Stimulated activated naive CD8-positive, alpha-beta T cell treated with anti-CD3 and anti-CD28 coated beads, Interleukin-15, amount 100 ng/mL, for 72 hours (primary cell): ENCODE measurements at regions not wholly inside any gene's neighbourhood (a gene's known extent, or its start where the extent isn't known, plus 50 kb on each side); places are given as distances from the start of the nearest gene placed in this dataset.
"Not testable (repeated sequence)": the region's sequence is repeated elsewhere in the genome, so short reads cannot be mapped to it uniquely, and the experiment has no call there.

ENCODE experiments used
- ATAC-seq: fragments of 150-1000 bp; cut with Tn5 transposase; 2 replicates; pipeline ENCODE4 v1.10.0; 2021; ENCODE audit warnings: mild to moderate bottlenecking, moderate library complexity
- DNase-seq, 2 donors: peaks; one replicate each; pipeline ENCODE4 v3.0.0; 2021 to 2022
- H3K27ac Mint-ChIP-seq, 2 donors: one replicate each; pipeline ENCODE4 v1.8.0; 2022; ENCODE audit warnings: mild to moderate bottlenecking in 2 of 2, mixed read lengths in 2 of 2, moderate library complexity in 2 of 2
- H3K27me3 Mint-ChIP-seq: one replicate; pipeline ENCODE4 v1.8.0; 2022; ENCODE audit warnings: mixed read lengths
- H3K4me1 Mint-ChIP-seq: one replicate; pipeline ENCODE4 v1.8.0; 2022; ENCODE audit warnings: mild to moderate bottlenecking, mixed read lengths
- H3K4me3 Mint-ChIP-seq, 2 donors: one replicate each; pipeline ENCODE4 v1.8.0; 2022; ENCODE audit warnings: mild to moderate bottlenecking in 2 of 2, mixed read lengths in 2 of 2, moderate library complexity in 1 of 2
- H3K9me3 Mint-ChIP-seq, 2 donors: one replicate each; pipeline ENCODE4 v1.8.0; 2022; ENCODE audit warnings: mixed read lengths in 2 of 2

DNA sequence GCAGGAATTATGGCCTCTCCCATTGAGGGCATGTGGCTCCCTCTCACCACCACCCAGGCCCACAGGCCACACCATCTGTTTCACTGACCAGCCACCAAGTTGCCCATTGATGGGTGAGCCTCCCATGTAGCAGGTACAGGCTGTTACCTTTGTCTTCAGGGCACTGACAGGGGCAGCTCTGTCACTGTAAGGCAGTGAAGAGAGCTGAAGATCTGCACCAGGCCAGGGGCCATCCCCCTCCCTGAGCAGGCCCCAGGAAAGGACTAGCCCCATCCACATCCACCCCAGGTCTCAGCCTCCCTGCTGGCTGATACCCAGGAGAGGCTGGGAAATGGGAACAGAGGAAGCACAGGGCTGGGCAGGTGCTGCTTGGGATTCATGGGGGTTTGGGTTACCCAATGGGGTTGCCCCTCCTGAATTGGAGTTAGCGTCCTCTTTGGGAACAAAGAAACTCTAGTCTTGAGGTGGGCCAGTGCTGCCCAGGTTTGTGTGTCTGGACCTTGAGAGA is 1691.4 kb downstream of the TP53TG3F start:
- Mint-ChIP-seq H3K9me3 (peaks cover 13 to 50% of the 10 kb centered on the region in 2 donors), H3K4me1 (no peaks in the 10 kb centered on the region), H3K4me3 (no peak overlapping the region), H3K27me3 (no peaks in the 10 kb centered on the region), H3K27ac (no peak overlapping the region)
- ATAC-seq (no peak), DNase-seq (no peak)

GRCh38 chr16:35152067-35152627 is 1692.7 kb downstream of the TP53TG3F start:
- Mint-ChIP-seq H3K4me1 (no peaks in the 10 kb centered on the region), H3K27me3 (no peaks in the 10 kb centered on the region), H3K4me3 (no peak overlapping the region), H3K9me3 (peaks cover 13 to 49% of the 10 kb centered on the region in 2 donors), H3K27ac (no peak overlapping the region)
- DNase-seq (no peak), ATAC-seq (no peak)

DNA sequence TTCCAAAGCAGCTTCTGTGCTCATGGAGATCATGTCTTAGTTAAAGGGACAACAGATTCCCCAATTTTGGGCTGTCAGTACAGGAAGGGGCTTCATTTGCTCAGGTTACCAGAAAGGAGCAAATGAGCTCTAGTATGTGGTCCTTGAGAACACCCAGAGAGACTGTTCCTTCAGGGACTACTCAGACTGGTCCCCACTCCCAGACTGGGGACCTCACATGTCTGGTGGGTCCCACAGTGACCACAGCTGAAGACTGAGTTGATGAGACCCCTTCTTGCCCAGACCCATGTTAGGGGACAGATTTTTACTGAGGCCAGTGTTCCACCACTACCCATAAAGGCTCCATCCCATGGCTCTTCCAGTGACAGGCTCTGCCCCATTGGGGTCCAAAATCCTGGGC is 1695.2 kb downstream of the TP53TG3F start:
- no peak overlapping the region for H3K4me3 Mint-ChIP-seq
- H3K27me3 Mint-ChIP-seq, result no peaks in the 10 kb centered on the region
- peaks cover 18 to 47% of the 10 kb centered on the region in 2 donors for H3K9me3 Mint-ChIP-seq
- ATAC-seq, result no peak
- DNase-seq, result no peak
- H3K27ac Mint-ChIP-seq, result no peak overlapping the region
- H3K4me1 Mint-ChIP-seq, result no peaks in the 10 kb centered on the region

- H3K27ac Mint-ChIP-seq, ATAC-seq, H3K4me1 Mint-ChIP-seq, H3K4me3 Mint-ChIP-seq, H3K27me3 Mint-ChIP-seq, DNase-seq: not testable (repeated sequence)
- peaks cover 12 to 38% of the 10 kb centered on the region in 2 donors for H3K9me3 Mint-ChIP-seq
Observed at GRCh38 chr16:35157549-35157948, 1698.1 kb downstream of the TP53TG3F start.

GRCh38 chr16:35169324-35169723 is 1709.9 kb downstream of the TP53TG3F start:
- H3K4me1 Mint-ChIP-seq, DNase-seq, H3K27me3 Mint-ChIP-seq, H3K27ac Mint-ChIP-seq, ATAC-seq, H3K4me3 Mint-ChIP-seq: not testable (repeated sequence)
- H3K9me3 Mint-ChIP-seq, result peaks cover 16 to 19% of the 10 kb centered on the region in 2 donors

- not testable (repeated sequence) for H3K4me3 Mint-ChIP-seq, H3K27me3 Mint-ChIP-seq, ATAC-seq, H3K27ac Mint-ChIP-seq, H3K4me1 Mint-ChIP-seq, DNase-seq
- peaks cover 16 to 19% of the 10 kb centered on the region in 2 donors for H3K9me3 Mint-ChIP-seq
Observed at GRCh38 chr16:35170061-35170460, 1710.6 kb downstream of the TP53TG3F start.

GRCh38 chr16:35170610-35171009 is 1711.2 kb downstream of the TP53TG3F start:
- Mint-ChIP-seq H3K27me3 (no peaks in the 10 kb centered on the region), H3K9me3 (peaks cover 16 to 19% of the 10 kb centered on the region in 2 donors), H3K4me3 (no peak overlapping the region), H3K27ac (no peak overlapping the region), H3K4me1 (no peaks in the 10 kb centered on the region)
- ATAC-seq, result no peak
- DNase-seq, result no peak

DNA sequence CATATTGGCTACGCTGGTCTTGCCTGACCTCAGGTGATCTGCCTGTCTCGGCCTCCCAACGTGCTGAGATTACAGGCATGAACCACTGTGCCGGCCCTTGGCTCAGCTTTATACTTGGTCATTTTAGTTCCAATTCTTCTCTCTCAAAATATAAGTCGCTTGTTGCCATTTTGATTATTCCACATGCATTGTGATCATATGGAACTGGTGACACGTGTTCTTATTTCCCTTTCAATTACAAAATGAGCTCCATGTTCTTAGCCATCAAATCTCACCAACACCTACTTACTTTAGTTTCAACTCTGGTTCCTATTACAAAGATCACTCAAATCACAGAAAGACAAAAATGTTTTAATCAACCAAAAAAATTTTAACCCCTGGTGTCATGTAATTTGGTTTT is 1711.7 kb downstream of the TP53TG3F start:
- no peak overlapping the region for H3K27ac Mint-ChIP-seq
- H3K9me3 Mint-ChIP-seq, result peaks cover 15 to 17% of the 10 kb centered on the region in 2 donors
- no peaks in the 10 kb centered on the region for H3K27me3 Mint-ChIP-seq
- ATAC-seq, result no peak
- H3K4me1 Mint-ChIP-seq, result no peaks in the 10 kb centered on the region
- H3K4me3 Mint-ChIP-seq, result no peak overlapping the region
- DNase-seq, result no peak

- Mint-ChIP-seq H3K4me3 (no peak overlapping the region), H3K27ac (no peak overlapping the region), H3K27me3 (no peaks in the 10 kb centered on the region), H3K9me3 (peaks cover 13 to 26% of the 10 kb centered on the region in 2 donors), H3K4me1 (no peaks in the 10 kb centered on the region)
- no peak for DNase-seq
- ATAC-seq, result no peak
Observed at GRCh38 chr16:35173295-35173694, 1713.9 kb downstream of the TP53TG3F start.

- Mint-ChIP-seq H3K27ac (no peak overlapping the region), H3K9me3 (peaks cover 13 to 26% of the 10 kb centered on the region in 2 donors), H3K4me1 (no peaks in the 10 kb centered on the region), H3K27me3 (no peaks in the 10 kb centered on the region), H3K4me3 (no peak overlapping the region)
- no peak for ATAC-seq
- no peak for DNase-seq
Observed at GRCh38 chr16:35174016-35174415, 1714.6 kb downstream of the TP53TG3F start.

- Mint-ChIP-seq H3K4me1 (no peaks in the 10 kb centered on the region), H3K27ac (no peak overlapping the region), H3K27me3 (no peaks in the 10 kb centered on the region), H3K4me3 (no peak overlapping the region), H3K9me3 (peaks cover 14 to 28% of the 10 kb centered on the region in 2 donors)
- no peak for ATAC-seq
- no peak for DNase-seq
Observed at GRCh38 chr16:35176449-35176848, 1717.0 kb downstream of the TP53TG3F start.

DNA sequence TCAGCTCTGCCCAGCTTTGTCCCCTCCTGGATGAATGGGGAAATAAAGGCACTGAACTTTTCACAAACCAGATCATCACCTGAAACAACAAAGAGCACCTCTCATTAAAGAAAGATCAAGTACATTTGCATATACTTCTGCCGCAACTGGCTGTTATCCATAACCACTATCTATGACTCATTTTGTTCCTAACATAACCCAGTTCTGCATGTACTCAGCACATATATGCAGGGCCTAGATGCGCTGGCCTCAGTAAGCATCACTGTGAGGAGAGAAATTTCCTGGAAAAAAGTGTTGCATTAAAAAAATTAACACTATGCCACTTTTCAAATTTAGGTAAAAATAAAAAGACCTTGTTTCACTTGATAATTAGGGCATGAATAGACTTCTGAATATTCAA is 1718.4 kb downstream of the TP53TG3F start:
- Mint-ChIP-seq H3K27me3 (no peaks in the 10 kb centered on the region), H3K4me1 (no peaks in the 10 kb centered on the region), H3K4me3 (no peak overlapping the region), H3K27ac (no peak overlapping the region), H3K9me3 (peaks cover 9 to 37% of the 10 kb centered on the region in 2 donors)
- DNase-seq, result no peak
- no peak for ATAC-seq

DNA sequence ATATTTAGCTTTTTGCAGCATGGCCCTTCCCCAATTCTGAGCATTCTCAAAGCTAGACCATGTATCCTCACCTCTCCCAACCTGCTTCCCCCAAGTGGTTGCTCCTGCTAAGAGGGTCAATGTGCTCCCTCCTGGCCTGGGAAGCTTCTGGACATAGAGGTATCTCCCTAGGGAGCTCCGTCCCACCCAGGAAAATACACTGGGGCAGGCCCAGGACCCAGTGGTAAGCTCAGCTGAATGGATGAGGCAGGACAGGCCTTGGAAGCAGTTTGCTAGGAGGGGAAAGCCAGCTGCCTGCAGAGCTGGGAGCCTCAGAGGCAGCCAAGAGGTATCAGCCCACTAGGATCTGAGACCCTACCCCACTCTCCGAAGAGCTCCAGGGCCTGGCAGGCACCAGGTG is 1721.6 kb downstream of the TP53TG3F start:
- no peak for DNase-seq
- H3K4me3 Mint-ChIP-seq, result no peak overlapping the region
- ATAC-seq, result no peak
- H3K9me3 Mint-ChIP-seq, result peaks cover 13 to 60% of the 10 kb centered on the region in 2 donors
- no peaks in the 10 kb centered on the region for H3K27me3 Mint-ChIP-seq
- H3K27ac Mint-ChIP-seq, result no peak overlapping the region
- H3K4me1 Mint-ChIP-seq, result no peaks in the 10 kb centered on the region

- H3K27ac Mint-ChIP-seq, result no peak overlapping the region
- DNase-seq (no peak), ATAC-seq (no peak)
- H3K4me3 Mint-ChIP-seq, result no peak overlapping the region
- no peaks in the 10 kb centered on the region for H3K27me3 Mint-ChIP-seq
- no peaks in the 10 kb centered on the region for H3K4me1 Mint-ChIP-seq
- peaks cover 16 to 64% of the 10 kb centered on the region in 2 donors for H3K9me3 Mint-ChIP-seq
Observed at GRCh38 chr16:35181422-35182030, 1722.1 kb downstream of the TP53TG3F start.

DNA sequence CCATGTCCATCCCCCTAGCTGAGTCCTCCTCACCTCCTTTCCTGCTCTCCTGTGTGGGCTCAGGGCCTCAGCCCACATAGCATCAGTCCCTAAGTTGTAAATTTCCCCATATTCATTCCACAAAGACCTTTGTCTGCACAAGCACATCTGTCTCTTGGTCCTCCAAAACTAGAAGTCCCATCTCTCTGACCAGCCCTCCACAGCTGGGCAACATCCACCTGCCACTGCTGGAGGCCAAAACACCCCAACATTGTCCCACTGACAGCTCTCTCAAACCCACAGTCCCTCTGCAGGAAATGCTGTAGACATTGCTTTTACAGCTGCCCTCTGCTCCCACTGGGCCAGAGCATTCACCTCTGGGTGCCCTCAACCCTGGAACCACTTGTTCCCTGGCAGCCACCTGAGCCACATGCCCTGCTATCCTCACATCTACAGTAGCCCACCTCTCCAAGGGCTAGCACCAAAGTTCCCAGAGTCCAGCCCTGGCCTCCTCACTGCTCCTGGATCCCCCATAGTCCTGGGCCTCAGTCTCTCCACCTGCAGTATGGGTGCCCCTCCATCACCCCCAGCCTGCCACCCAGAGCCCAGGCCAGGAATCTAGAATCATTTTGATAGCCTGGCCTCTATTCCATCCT is 1722.7 kb downstream of the TP53TG3F start:
- DNase-seq, result no peak
- ATAC-seq, result no peak
- H3K4me3 Mint-ChIP-seq, result no peak overlapping the region
- H3K27me3 Mint-ChIP-seq, result no peaks in the 10 kb centered on the region
- peak overlapping the region in 1 of 2 donors; percentile 59 for H3K27ac Mint-ChIP-seq
- H3K9me3 Mint-ChIP-seq, result peaks cover 18 to 64% of the 10 kb centered on the region in 2 donors
- no peaks in the 10 kb centered on the region for H3K4me1 Mint-ChIP-seq

- no peak for ATAC-seq
- DNase-seq, result no peak
- no peaks in the 10 kb centered on the region for H3K4me1 Mint-ChIP-seq
- H3K27ac Mint-ChIP-seq, result no peak overlapping the region
- no peak overlapping the region for H3K4me3 Mint-ChIP-seq
- no peaks in the 10 kb centered on the region for H3K27me3 Mint-ChIP-seq
- H3K9me3 Mint-ChIP-seq, result peaks cover 16 to 60% of the 10 kb centered on the region in 2 donors
Observed at GRCh38 chr16:35182943-35183550, 1723.6 kb downstream of the TP53TG3F start.
